Activated CD4-positive, CD25-positive, alpha-beta regulatory T cell treated with anti-CD3 and anti-CD28 coated beads, Interleukin-2, amount 50 U/mL, for 24 hours (primary cell): ENCODE measurements at regions not wholly inside any gene's neighbourhood (a gene's known extent, or its start where the extent isn't known, plus 50 kb on each side); places are given as distances from the start of the nearest gene placed in this dataset.

Experiments
- ATAC-seq, 2 donors: fragments of 150-1000 bp; cut with Tn5 transposase; one replicate each; pipeline ENCODE4 v1.10.0; 2021; ENCODE audit warnings: mild to moderate bottlenecking in 1 of 2, moderate library complexity in 1 of 2

DNA sequence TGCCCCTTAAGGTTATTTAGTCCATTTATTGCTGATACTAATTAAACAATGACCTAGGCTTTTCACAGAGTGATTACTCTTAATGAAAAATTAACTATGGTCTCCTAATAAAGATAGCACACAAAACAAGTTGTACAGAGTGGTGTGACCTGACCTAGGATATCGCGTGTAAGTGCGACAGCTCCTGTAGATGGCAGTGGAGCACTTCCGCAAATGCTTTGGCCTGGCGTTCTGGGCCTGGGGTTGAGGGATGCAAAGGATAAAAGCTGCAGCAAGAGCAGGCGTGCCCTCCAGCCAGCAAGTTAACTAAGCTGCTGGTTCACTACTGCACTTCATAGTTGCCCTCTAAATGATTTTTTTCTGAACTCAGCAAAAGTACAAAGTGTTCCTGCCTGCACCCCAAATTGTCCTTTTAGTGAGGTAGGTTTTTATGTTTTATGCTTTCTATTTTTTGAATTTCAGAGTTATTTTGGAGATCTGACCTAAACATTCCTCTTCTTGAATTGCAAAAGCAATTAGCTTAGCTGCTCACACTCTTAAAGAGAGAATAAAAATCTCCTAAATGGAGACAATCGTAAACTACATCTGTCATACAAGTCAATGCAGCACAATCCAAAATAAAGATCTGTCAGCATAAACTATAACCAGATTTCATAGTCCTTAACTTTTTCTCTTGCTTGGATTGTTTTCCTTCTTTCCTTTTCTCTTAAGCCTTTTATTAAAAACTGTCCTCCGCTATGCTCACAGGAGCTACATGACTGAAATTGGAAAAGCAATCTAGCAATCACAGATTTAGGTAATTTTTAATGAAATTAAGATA is 379.6 kb downstream of the LRIG3 start:
- ATAC-seq: no peak

DNA sequence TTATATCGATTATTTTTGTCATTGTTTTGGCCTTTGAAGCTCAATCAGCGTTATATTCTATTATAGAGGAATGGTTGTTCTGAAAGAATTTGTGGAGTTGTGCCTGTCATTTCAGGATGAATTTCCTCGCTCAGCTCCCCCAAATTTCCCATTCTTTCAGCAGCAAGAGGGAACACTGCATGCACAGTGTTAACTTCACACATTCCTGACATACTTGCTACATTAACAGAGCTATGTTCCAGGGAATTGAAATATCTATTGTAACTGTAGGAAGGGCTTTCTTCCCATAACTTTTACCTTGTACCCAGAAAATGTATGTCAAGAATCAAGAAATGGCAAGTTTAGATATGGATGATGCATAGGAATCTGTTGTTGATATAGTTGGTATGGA is 379.0 kb downstream of the LRIG3 start:
- no peak for ATAC-seq

GRCh38 chr12:58544281-58544680 is 376.0 kb downstream of the LRIG3 start:
- no peak for ATAC-seq

DNA sequence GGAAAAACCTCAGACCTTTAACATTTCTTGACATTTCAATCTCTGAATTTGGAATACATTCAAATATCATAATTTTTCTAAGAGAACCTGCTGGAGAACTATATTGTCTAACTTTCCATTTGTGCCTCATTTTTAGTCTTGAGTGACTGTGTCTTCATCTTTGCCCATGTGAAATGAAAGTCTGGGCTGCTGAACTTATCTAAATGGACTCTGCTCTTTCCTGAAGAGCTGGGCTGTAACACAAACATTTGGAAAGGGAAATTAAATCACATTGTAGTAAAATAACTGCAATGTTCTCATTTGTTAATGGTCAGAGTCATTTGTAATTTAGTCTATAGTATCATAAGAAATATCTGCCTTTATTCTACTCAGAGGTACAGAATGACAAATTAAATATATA is 373.1 kb downstream of the LRIG3 start:
- no peak for ATAC-seq

DNA sequence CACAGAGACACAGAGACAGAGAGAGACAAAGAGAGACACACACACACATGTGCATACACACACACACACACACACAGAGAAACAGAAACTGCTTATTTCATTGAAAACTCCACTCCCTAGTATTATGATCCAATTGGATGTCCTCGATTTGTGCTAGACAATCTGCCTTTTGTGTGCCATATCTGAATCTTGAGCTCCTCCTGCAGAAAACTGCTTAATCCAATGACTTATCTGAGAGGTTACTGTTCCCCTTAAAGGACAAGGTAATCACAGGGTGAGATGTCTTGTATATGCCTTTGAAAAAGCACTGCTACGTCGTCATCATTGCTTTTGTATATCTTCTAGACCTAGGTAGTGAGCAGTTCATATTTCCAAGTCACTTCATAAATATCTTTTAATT is 371.5 kb downstream of the LRIG3 start:
- ATAC-seq: no peak

DNA sequence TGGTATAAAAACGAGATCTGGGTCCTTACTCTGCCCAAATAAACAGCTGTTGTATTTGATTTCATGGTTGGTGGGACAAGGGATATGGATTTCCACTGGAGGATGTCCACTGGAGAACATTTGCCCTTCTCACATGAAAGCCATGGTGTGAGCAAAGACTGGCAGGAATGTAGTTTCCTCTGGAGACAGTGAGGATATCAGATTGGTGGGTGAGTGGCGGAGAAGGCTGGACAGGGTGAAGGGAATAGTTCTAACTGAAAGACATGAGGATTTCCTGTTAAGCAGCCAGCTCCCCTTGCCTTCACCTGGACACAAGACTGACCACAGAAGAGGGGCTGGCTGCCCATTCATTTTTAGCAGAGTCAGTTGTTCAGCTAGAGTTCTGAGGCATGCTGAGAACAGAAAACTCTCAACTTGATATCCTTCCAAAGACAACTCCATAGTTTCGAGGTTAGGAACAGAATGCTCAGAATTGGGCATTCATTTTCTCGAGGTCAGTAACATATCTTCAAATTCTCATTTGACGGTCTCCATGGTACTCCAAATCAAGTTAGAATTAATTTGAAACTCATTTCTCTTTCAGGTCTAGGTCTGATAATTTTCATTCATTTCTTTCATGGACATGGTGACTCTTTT is 365.7 kb downstream of the LRIG3 start:
- no peak for ATAC-seq

GRCh38 chr12:58557171-58557570 is 363.1 kb downstream of the LRIG3 start:
- ATAC-seq: no peak

DNA sequence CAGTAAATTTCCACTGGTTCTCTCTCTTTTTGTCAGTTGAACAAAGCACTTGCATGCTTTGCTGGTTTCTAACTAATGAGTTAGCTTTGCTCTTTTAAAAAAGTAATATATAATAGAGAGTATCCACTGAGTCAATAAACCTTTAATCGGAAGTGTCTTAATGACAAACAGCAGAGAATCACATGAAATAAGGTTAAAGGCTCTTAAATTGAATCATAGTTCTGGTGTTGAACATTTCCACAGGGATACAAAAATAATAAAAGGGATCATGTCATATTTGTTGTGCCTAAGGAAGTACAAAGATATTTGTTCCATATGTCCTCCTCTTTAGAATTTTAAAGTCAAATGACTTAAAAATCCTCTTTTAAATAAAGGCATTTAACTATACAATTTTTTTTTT is 362.6 kb downstream of the LRIG3 start:
- ATAC-seq: no peak

- no peak for ATAC-seq
Measured at GRCh38 chr12:58563621-58564020, 356.7 kb downstream of the LRIG3 start.

- no peak for ATAC-seq
Measured at GRCh38 chr12:58564721-58565120, 355.6 kb downstream of the LRIG3 start.

GRCh38 chr12:58566599-58566998 is 353.7 kb downstream of the LRIG3 start:
- ATAC-seq: no peak

- no peak for ATAC-seq
Measured at GRCh38 chr12:58567189-58567588, 353.1 kb downstream of the LRIG3 start.

- ATAC-seq: no peak
Measured at GRCh38 chr12:58570411-58570810, 349.9 kb downstream of the LRIG3 start.

DNA sequence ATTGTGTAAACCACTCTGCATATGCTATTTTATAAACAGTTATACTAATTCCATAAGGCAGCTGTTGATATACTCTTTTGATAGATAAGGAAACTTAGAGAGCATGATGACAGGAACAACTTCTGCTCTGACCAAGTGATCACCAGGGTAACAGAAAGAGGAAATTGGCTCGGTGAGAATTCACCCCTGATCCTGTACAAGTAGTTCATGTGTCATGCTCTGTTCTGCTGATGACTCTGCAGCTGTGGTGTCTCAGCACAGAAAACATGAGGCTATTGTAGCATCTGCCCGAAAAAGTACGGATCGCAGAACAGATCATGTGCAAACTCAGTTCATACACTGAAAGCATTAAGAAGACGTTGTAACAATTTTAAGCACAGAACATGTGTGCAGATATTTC is 345.0 kb downstream of the LRIG3 start:
- no peak for ATAC-seq

- no peak for ATAC-seq
Measured at GRCh38 chr12:58576081-58576480, 344.2 kb downstream of the LRIG3 start.

DNA sequence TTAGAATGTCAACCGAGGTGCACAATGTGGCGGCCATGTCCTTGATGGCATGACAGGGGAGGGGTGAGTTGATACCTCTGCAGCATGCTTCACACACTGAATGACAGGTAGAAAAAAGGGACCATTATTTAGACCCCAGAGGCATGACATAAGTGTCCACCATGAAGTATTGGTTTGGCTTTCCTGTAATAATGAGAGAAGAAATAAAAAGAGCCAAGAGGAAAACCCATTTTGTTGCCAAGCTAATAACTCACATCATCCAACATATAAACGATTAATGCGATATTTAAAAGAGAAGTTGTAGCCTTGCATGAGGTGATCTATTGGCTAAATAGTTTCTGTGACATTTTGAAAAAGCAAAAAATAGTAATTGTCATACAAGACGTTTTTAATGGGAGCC is 343.4 kb downstream of the LRIG3 start:
- no peak for ATAC-seq

GRCh38 chr12:58580095-58580494 is 340.2 kb downstream of the LRIG3 start:
- no peak for ATAC-seq

- no peak for ATAC-seq
Measured at GRCh38 chr12:58583529-58583928, 336.8 kb downstream of the LRIG3 start.

DNA sequence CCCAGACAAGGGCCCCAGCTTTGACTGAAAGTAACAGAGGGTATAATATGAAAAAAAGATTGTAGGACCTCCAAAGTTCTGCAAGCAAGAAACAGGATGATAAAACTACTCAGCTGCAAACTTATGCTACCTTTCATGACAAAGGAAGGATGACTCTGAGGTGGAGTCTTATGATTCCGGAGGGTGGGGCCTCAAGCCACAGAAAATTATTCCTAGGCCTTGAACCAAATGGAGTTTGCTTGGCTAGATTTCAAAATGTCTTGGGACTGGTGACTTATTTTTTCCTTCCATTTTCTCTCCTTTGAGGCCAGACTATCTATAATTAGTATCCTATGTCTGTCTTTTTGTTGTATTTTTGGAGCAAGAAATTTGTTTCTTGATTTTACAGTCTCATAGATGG is 336.4 kb downstream of the LRIG3 start:
- ATAC-seq: no peak

GRCh38 chr12:58584880-58585279 is 335.4 kb downstream of the LRIG3 start:
- ATAC-seq: no peak

DNA sequence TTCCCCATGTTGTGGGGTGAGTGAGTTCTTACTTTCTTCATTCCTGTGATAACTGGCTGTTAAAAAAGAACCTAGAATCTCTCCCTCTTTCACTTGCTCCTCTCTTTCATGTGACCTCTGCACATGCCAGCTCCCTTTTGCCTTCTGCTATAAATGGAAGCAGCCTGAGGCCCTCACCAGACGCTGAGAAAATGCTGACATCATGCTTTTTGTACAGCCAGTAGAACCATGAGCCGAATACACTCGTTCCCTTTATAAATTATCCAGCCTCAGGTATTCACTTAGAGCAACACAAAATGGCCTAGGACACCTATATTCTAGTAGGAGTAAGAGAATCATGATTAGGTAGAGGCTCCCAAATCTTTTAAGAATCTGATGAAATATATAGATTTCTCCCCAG is 333.5 kb downstream of the LRIG3 start:
- no peak for ATAC-seq

DNA sequence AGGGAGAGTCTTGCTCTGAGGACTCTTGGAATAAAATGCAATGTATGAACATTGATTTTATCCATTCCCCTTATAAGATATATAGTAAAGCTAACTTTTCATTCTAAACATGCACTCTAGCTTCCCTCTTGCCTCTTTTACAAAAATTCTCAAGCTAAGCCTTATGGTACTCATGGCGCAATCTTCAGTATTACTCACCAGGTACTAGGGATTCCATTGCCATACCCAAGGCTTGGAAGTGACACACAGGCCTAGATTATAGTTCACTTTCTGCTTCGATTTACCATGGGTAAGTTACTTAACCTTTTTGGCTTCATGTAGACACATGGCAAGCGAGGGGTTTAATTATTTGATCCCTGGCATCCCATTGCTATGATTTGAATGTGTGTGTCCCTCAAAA is 331.5 kb downstream of the LRIG3 start:
- no peak for ATAC-seq

GRCh38 chr12:58592475-58593207 is 327.7 kb downstream of the LRIG3 start:
- no peak for ATAC-seq
